GM18870 (cell line): ENCODE measurements at regions not wholly inside any gene's neighbourhood (a gene's known extent, or its start where the extent isn't known, plus 50 kb on each side); places are given as distances from the start of the nearest gene placed in this dataset.
"Not testable (repeated sequence)": the region's sequence is repeated elsewhere in the genome, so short reads cannot be mapped to it uniquely, and the experiment has no call there.

Experiments
- ATAC-seq: cut with Tn5 transposase; IDR thresholded peaks from one replicate; pipeline ENCODE4 v1.9.1; 2021; ENCODE audit warnings: moderate library complexity; ENCODE audit not compliant: unreplicated experiment

DNA sequence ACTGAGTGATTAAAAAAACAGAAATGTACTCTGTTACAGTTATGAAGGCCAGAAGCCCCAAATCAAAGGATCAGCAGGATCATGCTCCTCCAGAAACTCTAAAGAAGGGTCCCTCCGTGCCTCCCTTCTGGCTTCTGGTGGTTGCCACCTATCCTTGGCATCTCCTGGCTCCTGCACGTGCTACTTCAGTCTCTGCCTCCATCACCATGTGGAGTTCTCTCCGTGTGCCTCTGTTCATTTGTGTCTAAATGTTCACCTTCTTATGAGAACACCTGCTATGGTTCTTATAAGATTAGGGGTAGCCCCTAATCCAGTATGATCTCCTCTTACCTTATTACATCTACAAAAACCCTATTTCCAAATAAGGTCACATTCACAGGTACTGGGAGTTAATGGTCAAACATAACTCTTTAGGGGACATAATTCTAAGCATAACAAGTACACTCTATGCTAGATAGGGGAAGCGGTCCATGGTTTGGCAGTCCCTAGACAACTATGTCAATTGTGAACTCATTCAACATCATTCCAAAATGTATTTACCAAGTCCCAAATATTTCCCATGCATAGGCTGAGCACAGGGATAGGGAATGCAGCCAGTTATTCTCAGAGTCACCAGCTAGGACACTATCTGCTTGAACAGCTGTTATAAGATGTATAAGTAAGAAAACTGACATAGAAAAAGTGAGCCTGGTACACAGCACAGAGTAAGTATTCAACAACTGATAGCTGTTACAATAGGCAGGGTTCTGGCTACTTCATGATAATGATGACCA, 295.5 kb upstream of the BOD1L1 start:
- ATAC-seq = no peak

DNA sequence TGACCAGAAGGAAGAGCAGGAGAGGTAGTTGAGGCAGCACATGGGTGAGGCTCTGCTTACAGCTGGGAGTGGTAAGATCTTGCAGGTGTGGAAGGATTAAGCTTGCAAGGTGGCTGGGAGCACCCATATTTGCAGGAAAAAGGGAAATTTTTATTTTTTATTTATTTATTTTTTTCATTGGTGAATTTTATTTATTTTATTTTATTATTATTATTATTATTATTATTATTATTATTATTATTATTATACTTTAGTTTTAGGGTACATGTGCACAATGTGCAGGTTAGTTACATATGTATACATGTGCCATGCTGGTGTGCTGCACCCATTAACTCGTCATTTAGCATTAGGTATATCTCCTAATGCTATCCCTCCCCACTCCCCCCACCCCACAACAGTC, 297.4 kb upstream of the BOD1L1 start:
- ATAC-seq = not testable (repeated sequence)

DNA sequence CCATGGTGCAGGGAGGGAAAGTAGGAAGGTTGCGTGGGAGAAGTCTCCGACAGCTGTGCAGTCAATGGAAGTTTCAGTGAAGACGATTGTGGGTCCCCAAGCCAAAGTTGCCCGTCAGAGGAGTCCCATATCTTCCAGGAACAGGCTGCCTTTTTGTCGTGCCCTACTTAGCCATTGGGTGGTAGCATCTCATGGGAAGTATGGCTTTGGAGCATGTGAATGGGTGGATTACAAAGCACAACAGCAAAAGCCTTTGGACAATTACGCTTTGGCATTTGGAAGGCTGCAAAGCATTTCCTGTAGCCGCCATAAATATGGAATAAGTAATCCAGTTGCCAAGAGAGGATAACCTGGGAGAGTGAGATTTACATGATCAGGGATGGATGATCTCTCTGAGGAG, 300.7 kb upstream of the BOD1L1 start:
- no peak for ATAC-seq

DNA sequence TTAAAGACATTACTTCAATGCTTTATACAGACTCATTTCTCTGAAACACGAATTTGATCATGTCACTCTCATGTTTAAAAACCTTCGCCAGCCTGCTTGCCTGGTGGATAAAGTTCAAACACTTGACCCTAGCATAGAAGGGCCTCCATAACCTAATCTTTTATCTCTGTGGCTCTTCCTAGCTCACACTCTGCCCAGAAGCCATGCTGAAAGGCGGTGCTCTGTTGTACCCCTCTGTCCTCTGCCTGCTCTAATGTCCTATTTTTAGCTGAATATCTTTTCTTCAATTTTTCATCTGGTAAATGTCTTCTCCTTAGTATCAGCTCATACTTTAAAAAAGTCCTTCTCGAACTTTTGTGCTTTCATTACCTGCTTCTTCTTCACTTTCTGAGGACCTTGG, 302.6 kb upstream of the BOD1L1 start:
- ATAC-seq = no peak

DNA sequence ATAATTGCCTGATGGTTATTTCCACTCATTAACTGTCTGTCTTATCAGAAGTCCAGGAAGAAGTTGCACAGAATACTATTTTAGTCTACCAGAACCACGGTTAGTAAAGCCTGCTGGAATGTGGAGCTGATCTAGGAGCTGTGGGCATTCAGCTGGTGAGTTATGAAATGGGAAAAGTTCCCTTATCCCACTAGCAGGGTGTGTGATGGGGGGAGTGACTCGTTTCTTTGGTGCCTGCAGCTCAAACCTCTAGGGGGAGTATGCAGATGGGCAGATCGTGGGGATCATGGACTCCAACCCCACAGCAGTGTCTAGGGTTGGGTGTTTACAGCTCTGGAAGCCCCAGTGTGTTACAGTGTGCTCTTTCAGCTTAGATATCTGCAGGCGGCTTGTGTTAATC, 305.7 kb upstream of the BOD1L1 start:
- no peak for ATAC-seq

GRCh38 chr4:13938299-13938698, 310.8 kb upstream of the BOD1L1 start:
- no peak for ATAC-seq

DNA sequence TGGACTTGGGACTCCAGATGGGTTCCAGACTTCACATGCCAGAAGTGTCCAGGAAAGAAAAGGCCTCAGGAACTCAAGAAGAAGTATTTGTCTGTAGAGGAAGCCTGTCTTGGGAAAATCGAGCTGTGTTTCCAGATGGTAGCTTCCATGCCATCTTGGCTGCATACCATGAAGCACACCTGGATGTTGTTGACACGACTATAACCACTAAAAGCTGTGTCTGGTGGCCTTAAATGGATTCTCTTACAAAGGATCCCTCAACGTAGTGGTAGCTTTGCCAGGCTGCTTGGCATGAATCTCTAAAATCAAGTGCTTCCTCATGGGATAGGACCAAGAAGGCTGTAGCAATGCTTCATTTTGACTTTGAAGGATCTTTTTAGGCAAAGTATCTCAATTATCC, 313.4 kb upstream of the BOD1L1 start:
- ATAC-seq = no peak

DNA sequence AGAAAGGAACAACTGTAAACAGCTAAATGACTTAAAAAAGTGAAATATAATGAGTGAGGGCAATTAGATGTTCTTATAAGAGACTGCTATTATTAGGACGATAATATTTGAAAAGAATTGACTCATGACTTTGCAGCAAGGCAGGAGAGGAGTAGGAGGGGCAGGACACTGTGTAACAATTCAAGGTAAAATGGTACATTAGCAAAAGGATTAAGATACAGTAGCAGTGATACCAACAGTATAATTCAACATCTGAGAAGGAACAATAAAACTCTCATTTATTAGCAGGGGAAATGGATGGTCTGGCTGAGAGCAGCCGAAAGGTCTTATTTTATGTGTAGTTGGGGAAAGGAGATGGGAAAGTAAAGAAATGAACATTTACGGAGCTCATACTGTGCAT, 315.5 kb upstream of the BOD1L1 start:
- ATAC-seq = no peak

GRCh38 chr4:13944095-13944511, 316.6 kb upstream of the BOD1L1 start:
- ATAC-seq = no peak

DNA sequence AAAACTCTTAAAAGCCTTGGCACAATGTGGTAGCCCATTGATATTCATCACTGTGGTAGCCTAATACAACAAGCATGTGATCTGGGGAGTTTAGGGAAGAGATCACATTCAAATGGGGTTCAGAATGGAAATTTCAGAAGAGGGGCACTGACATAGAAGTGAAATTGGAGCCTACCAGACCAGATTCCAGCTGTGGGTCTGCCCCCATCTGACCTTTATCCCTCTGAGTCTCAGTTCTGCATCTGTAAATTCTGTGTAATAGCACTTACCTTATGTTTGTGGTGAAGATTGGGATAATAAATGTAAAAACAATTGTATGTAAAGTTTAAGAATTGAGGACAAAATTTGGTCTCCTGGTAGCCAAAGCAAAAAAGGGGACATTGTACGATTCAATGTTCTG, 320.4 kb upstream of the BOD1L1 start:
- ATAC-seq = no peak

DNA sequence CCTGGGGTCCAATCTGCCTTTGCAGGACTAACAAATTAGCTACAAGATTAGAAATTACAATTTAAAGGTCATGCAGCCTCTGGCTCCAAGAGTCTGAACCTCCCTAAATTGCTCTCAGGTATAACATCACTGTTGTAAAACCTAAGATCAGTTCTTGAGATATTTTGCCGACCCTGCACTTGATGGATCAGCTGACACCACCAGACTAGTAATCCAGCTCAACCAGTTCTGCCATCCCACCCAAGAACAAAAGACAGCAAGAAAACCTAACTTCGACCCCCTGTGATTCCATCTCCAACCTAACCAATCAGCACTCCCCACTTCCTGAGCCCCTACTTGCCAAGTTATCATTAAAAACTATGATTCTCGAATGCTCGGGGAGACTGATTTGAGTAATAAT, 323.0 kb upstream of the BOD1L1 start:
- no peak for ATAC-seq

- no peak for ATAC-seq
Observed at GRCh38 chr4:13953083-13953482, 325.6 kb upstream of the BOD1L1 start.

- ATAC-seq = no peak
Observed at GRCh38 chr4:13955551-13955950, 328.0 kb upstream of the BOD1L1 start.

- no peak for ATAC-seq
Observed at GRCh38 chr4:13956947-13957346, 329.4 kb upstream of the BOD1L1 start.

DNA sequence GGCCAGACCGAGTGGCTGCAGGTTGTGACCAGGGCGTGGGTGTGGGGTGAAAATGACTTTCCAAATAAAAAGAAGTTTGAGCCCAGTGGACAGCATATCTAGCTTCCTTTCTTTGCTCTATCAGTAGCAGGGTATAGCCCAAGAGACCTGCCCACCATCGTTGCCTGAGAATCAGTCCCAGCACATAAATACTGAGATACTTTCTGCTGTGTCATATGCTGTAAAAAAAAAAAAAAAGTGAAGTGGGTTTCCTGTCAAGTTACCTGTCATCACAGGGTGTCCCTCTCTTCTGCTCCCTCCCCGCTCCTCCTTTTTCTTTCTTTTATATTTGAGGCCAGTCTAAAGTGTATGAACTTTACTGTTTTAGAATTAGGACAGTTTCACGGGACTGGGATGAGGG, 330.3 kb upstream of the BOD1L1 start:
- ATAC-seq = no peak

DNA sequence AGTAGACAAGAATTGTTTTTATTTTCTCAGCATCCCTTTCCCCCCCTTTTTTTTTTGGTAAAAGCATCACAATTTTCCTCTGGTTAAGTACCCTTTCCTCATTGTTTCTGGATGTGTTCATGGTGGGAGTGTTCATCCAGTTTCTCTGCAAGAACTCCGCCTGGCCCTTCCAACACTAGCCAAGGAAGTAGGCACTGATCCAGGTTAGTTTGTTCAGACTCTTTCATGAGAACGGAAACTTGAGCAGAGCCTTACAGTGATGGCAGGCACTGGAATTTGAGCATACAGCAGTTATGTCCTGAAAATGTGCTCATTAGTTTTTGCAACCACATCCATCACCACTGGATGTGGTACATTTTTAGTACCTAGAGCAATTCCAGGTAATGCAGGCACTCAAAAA, 336.1 kb upstream of the BOD1L1 start:
- no peak for ATAC-seq

DNA sequence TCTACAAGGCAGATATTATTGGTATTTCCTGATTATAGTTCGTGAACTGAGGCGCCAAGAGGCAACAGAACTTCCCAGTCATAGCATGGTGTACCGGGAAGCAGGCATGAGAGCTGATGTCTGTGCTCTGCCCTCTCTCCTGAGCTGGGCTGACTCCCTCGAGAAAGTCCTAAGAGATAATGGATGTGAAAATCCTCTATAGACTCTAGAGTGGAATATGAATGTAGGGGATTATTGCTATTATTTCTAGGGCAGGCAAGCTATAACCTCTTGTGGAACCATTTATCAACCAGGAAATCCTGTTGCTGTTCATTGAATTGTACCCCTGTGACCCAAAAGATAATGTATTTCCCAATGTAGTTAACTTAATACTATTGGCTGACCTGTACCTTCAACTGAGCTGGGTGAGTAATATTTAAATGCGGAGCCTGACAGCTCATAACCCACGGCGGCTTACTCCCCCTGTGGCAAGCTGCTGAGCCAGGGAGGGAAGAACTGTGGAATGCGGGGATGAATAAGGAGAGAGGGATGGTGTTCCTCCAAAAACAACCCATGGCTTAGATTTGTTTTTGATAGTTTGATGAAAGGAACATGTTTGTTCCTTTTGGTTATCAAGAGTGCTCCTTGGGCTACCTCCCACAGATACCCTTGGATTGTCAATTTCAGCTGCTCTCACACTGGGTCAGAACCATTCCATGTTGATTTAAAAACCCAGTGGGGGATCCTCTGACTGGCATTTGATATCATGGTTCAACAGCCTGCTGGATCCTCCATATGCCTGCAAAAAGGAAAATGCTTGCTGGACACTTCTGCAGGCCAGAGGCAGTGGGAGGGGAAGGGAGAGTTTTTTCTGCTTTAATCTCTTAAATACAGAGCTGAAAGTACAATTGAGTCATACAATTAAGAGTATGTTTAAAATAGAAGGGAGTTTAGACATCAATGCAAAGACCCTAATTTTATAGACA, 339.0 kb upstream of the BOD1L1 start:
- ATAC-seq = no peak

DNA sequence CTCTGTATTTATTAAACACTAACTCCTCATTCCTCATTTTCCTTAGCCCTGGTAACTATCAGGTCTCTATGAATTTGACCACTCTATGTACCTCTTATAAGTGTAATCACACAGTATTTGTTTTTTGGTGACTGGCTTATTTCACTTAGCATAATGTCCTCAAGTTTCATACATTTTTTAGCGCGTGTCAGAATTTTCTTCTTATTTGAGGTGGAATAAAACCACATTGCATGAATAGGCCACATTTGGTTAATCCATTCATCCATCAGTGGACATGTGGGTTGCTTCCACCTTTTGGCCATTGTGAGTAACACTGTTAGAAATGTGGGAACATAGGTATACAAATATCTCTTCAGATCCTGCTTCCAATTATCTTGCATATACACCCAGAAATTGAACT, 341.2 kb upstream of the BOD1L1 start:
- ATAC-seq = no peak

DNA sequence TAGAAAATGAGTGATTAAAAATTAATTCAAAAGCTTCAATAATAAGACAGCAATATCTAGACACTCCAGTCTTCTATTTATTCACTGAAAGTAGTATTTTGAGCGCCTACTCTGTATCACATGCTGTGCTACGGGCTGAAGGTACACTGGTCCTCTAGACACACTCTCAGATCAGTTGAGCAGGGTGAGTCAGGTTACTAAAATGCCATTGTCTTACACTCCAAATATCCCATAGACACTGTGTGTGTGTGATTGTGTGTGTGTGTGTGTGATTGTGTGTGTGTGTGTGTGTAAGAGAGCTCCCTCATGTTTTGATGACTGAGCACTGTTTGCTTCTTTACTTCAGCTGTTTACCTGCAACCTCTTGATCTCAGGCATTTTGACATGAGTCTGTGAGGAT, 342.8 kb upstream of the BOD1L1 start:
- ATAC-seq = no peak

DNA sequence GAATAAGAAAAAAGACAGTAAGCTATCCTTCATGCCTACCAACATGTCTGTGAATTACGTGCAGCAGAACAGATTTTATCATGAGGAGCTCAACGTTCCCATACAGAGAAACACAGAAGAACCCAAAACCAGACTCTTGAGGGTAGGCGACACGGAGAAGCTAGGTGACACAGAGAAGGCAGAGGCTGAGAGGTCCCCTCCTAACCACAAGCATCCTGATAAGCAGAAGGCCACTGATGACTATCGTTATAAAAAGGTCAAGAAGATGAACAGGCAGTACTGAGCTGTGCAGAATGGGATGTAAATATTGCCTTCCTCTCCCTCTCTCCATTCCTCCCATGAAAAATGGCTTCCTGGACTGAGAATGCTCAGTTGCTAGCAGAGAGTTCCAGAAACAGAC, 350.2 kb upstream of the BOD1L1 start:
- ATAC-seq = no peak

DNA sequence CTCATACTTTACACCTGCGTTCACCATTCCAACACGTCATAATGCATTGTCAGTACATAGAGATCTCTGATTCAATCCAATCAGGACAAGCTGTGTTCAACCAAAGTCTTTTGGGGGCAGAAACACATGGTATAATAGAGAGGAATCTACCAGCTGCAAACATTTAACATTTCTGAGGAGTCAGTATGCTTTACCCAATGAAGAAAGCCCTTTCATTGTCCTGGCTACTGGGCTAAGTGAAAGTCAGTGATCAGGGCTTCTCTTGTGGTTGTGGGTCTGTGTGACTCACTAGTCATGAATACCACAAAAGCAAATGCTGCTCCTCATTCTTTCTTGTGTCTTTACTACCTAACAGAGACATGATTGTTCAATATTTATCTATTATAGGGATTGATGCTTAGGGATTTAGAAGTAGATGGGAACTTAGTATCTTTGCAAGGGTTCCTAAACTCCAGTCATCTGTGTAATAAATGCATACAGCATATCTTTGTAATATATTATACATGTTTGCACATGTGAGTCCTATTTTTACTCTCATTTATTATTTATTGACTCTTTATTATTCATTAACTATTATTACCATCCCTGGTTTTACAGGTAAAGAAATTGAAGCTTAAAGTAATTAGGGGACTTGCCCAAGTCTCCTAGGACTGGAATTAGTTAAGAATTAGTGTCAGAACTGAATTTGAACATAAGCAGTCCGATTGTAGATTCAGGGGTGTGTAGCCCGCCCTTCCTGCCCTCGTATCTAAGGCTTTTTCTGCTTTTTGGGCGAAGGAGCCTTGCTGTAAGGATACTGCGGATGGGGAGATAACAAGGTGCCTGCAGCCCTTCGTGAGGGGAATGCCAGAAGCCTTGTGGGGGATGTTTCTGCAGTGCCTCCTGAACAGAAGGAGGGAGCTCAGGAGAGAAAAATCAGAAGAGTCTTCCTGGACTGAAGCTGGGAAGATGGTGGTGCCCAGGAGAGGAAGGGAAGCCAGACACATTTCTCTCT, 353.1 kb upstream of the BOD1L1 start:
- ATAC-seq = no peak
